HG03039 (cell line): ENCODE measurements at regions not wholly inside any gene's neighbourhood (a gene's known extent, or its start where the extent isn't known, plus 50 kb on each side); places are given as distances from the start of the nearest gene placed in this dataset.
"Not testable (repeated sequence)": the region's sequence is repeated elsewhere in the genome, so short reads cannot be mapped to it uniquely, and the experiment has no call there.

Experiments
- ATAC-seq: cut with Tn5 transposase; IDR thresholded peaks from one replicate; pipeline ENCODE4 v1.9.1; 2021; ENCODE audit warnings: mild to moderate bottlenecking, moderate library complexity; ENCODE audit not compliant: unreplicated experiment

GRCh38 chr3:95789111-95789510 lies 1025.3 kb upstream of the EPHA6 start:
- no peak for ATAC-seq

GRCh38 chr3:95797081-95797480 lies 1017.3 kb upstream of the EPHA6 start:
- no peak for ATAC-seq

- no peak for ATAC-seq
These were observed 1015.8 kb upstream of the EPHA6 start for GRCh38 chr3:95798628-95799027.

GRCh38 chr3:95810462-95810861 lies 1003.9 kb upstream of the EPHA6 start:
- ATAC-seq = no peak

GRCh38 chr3:95813244-95813643 lies 1001.1 kb upstream of the EPHA6 start:
- no peak for ATAC-seq

GRCh38 chr3:95815828-95816227 lies 998.6 kb upstream of the EPHA6 start:
- ATAC-seq = no peak

GRCh38 chr3:95826419-95826818 lies 988.0 kb upstream of the EPHA6 start:
- ATAC-seq = no peak

GRCh38 chr3:95832146-95832545 lies 982.2 kb upstream of the EPHA6 start:
- no peak for ATAC-seq

- not testable (repeated sequence) for ATAC-seq
These were observed 953.8 kb upstream of the EPHA6 start for GRCh38 chr3:95860628-95861027.

GRCh38 chr3:95883801-95884200 lies 930.6 kb upstream of the EPHA6 start:
- no peak for ATAC-seq

- ATAC-seq = no peak
These were observed 927.8 kb upstream of the EPHA6 start for GRCh38 chr3:95886616-95887015.

GRCh38 chr3:95887114-95887513 lies 927.3 kb upstream of the EPHA6 start:
- ATAC-seq = no peak

- no peak for ATAC-seq
These were observed 919.6 kb upstream of the EPHA6 start for GRCh38 chr3:95894820-95895219.

- ATAC-seq = no peak
These were observed 914.9 kb upstream of the EPHA6 start for GRCh38 chr3:95899494-95899893.

- no peak for ATAC-seq
These were observed 914.5 kb upstream of the EPHA6 start for GRCh38 chr3:95899911-95900310.

- no peak for ATAC-seq
These were observed 912.4 kb upstream of the EPHA6 start for GRCh38 chr3:95901948-95902347.

GRCh38 chr3:95905182-95905581 lies 909.2 kb upstream of the EPHA6 start:
- no peak for ATAC-seq

GRCh38 chr3:95911767-95912166 lies 902.6 kb upstream of the EPHA6 start:
- ATAC-seq = no peak

GRCh38 chr3:95923496-95924210 lies 890.7 kb upstream of the EPHA6 start:
- ATAC-seq = no peak

- no peak for ATAC-seq
These were observed 887.4 kb upstream of the EPHA6 start for GRCh38 chr3:95926904-95927501.

GRCh38 chr3:95934181-95934580 lies 880.2 kb upstream of the EPHA6 start:
- ATAC-seq = no peak

- ATAC-seq = no peak
These were observed 875.1 kb upstream of the EPHA6 start for GRCh38 chr3:95939235-95939809.
